AG04449 (cell line): ENCODE measurements at regions not wholly inside any gene's neighbourhood (a gene's known extent, or its start where the extent isn't known, plus 50 kb on each side); places are given as distances from the start of the nearest gene placed in this dataset.

Experiments
- CTCF ChIA-PET: fragments of 350-600 bp; formaldehyde crosslinking; extraction: SDS; loops from one replicate; lab custom pipeline; 2021; ENCODE audit warnings: antibody characterized with exemption; lab: Yijun Ruan, JAX
- POLR2A ChIA-PET: fragments of 400-600, 350-600 bp; formaldehyde crosslinking; extraction: SDS; loops from one replicate; lab custom pipeline; 2020; ENCODE audit warnings: antibody characterized with exemption, inconsistent platforms; lab: Yijun Ruan, JAX
- DNase-seq: peaks from one replicate; pipeline ENCODE4 v3.0.0-alpha.2; 2010; ENCODE audit warnings: low read depth, low spot score
- H3K4me3 ChIP-seq: 2 replicates; pipeline ENCODE4 v1.5.1; 2011; ENCODE audit warnings: low read depth, mild to moderate bottlenecking, control low read depth, low read length
- CTCF ChIP-seq: IDR thresholded peaks from one replicate; pipeline ENCODE4 v1.5.1; 2011; ENCODE audit warnings: mild to moderate bottlenecking, moderate library complexity, low read length, control low read depth, inconsistent platforms; ENCODE audit not compliant: insufficient read depth; ENCODE audit errors: missing control alignments

GRCh38 chr1:238419209-238419608, 528.5 kb upstream of the ZP4 start:
- POLR2A ChIA-PET = no interaction called here

GRCh38 chr1:238409932-238410331, 519.2 kb upstream of the ZP4 start:
- ChIA-PET CTCF (no interaction called here), POLR2A (no interaction called here)
- no peak overlapping the region for H3K4me3 ChIP-seq
- no peak for TF ChIP-seq CTCF
- DNase-seq = peak; percentile 77

More at GRCh38 chr1:238419209-238419608, 528.5 kb upstream of the ZP4 start:
- CTCF ChIA-PET = no interaction called here
- H3K4me3 ChIP-seq = no peak overlapping the region
- no peak for DNase-seq
- no peak for TF ChIP-seq CTCF

GRCh38 chr1:238409191-238409850, 518.6 kb upstream of the ZP4 start:
- no peak for TF ChIP-seq CTCF

GRCh38 chr1:238408737-238409136, 518.0 kb upstream of the ZP4 start:
- ChIA-PET CTCF (no interaction called here), POLR2A (no interaction called here)
- TF ChIP-seq CTCF = no peak
- DNase-seq = no peak
- no peak overlapping the region for H3K4me3 ChIP-seq

More at GRCh38 chr1:238409191-238409850, 518.6 kb upstream of the ZP4 start:
- DNase-seq = peak; percentile 85
- CTCF ChIA-PET = no interaction called here
- POLR2A ChIA-PET = no interaction called here
- H3K4me3 ChIP-seq = no peak overlapping the region

GRCh38 chr1:238406098-238406860, 515.6 kb upstream of the ZP4 start:
- DNase-seq = no peak
- H3K4me3 ChIP-seq = no peak overlapping the region
- no peak for TF ChIP-seq CTCF
- ChIA-PET POLR2A (interaction anchor here (0.6 kb wide), 1 partner anchor 10 kb away, joined by 3 read pairs; no protein-coding TSS in a partner anchor), CTCF (no interaction called here)

- ChIA-PET CTCF (no interaction called here), POLR2A (no interaction called here)
- no peak overlapping the region for H3K4me3 ChIP-seq
- no peak for TF ChIP-seq CTCF
- DNase-seq = no peak
Measured at GRCh38 chr1:238404921-238405320, 514.2 kb upstream of the ZP4 start.
